ENCODE measurements at regions not wholly inside any gene's neighbourhood (a gene's known extent, or its start where the extent isn't known, plus 50 kb on each side); places are given as distances from the start of the nearest gene placed in this dataset.
A peak's percentile ranks its signal among the peaks of the same experiment; 100 is the strongest.

GRCh38 chr2:41768310-41768709 lies 279.5 kb upstream of the PKDCC start:
- TF ChIP-seq CTCF (conservative IDR thresholded peaks at IDR 0.05), result no peak
- no peak for TF ChIP-seq ZFX (IDR thresholded peaks at IDR 0.05)
- no peak overlapping the region for H3K27ac ChIP-seq

DNA sequence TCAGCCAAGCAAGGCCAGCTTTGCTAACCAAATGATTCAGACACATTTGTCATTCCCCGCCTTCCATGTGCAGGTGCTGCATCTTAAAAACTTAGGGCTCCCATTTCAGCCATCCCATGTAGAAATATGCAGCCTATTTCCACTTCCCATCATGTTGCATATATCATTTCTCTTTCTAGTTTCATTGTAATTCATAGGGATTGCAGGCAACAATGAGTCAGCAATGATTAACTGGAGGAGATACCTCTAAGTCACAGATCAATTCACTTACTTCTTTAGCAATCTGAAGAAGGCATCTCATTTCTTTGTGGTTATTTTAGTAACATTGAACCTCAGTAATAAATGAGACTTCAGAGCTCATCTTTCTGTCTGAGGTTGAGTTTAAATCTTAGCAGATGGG lies 276.1 kb upstream of the PKDCC start:
- TF ChIP-seq ZFX (IDR thresholded peaks at IDR 0.05), result no peak
- TF ChIP-seq CTCF (conservative IDR thresholded peaks at IDR 0.05), result no peak
- H3K27ac ChIP-seq, result no peak overlapping the region

- TF ChIP-seq ZFX (IDR thresholded peaks at IDR 0.05), result no peak
- no peak for TF ChIP-seq CTCF (conservative IDR thresholded peaks at IDR 0.05)
Observed at GRCh38 chr2:41772697-41773096, 275.1 kb upstream of the PKDCC start.

DNA sequence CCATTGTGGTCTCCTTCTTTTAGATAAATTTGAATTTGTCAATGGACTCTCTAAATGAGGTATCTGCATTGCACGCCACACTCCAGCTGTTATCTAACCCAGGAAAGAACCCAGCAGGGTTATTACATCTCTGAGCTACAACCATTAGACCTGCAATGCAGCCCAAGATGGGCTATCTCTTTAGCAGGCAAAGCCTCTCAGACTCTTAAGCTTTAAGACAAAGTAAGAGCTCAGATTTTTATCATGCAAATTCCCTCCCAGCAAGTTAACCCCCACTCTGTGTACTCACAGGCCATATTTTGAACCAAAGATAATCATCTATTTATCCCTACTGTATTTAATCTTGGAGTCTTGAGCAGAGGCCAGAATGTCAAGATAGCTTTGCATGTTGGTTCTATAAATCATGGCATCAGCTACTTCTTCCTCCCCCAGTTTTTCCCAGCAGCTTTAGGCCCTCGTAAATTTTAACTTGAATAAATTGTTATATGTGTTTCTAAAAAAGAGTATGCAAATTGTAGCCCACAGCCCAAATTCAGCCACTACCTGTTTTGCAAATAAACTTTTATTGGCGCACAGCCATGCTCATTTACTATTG lies 273.7 kb upstream of the PKDCC start:
- TF ChIP-seq CTCF (conservative IDR thresholded peaks at IDR 0.05) (no peak), ZFX (IDR thresholded peaks at IDR 0.05) (no peak)
- H3K27ac ChIP-seq, result no peak overlapping the region

More at GRCh38 chr2:41772697-41773096, 275.1 kb upstream of the PKDCC start:
- H3K27ac ChIP-seq, result no peak overlapping the region

- no peak for TF ChIP-seq CTCF (conservative IDR thresholded peaks at IDR 0.05)
- TF ChIP-seq ZFX (IDR thresholded peaks at IDR 0.05), result no peak
- no peak overlapping the region for H3K27ac ChIP-seq
Observed at GRCh38 chr2:41775366-41776025, 272.3 kb upstream of the PKDCC start.

DNA sequence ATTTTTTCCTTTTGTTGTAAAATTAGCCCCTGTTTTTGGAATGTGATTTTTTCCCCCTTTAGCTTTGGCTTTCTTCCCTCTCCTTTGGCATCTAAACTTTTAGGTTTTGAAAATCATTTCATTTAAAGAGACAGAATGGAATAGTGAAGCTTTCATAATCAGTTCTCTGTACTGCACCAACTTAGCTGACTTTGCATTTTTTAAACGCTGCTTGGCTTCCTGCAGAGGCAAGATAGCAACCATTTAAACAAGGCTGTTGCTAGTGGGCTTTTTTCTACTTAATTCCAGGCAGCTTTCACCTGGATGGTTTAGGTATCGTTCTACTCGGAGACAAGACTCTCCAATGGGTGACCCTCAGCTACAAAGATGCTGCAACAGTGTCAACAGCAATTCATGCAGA lies 267.9 kb upstream of the PKDCC start:
- H3K27ac ChIP-seq, result no peak overlapping the region
- no peak for TF ChIP-seq CTCF (conservative IDR thresholded peaks at IDR 0.05)
- TF ChIP-seq ZFX (IDR thresholded peaks at IDR 0.05), result no peak

DNA sequence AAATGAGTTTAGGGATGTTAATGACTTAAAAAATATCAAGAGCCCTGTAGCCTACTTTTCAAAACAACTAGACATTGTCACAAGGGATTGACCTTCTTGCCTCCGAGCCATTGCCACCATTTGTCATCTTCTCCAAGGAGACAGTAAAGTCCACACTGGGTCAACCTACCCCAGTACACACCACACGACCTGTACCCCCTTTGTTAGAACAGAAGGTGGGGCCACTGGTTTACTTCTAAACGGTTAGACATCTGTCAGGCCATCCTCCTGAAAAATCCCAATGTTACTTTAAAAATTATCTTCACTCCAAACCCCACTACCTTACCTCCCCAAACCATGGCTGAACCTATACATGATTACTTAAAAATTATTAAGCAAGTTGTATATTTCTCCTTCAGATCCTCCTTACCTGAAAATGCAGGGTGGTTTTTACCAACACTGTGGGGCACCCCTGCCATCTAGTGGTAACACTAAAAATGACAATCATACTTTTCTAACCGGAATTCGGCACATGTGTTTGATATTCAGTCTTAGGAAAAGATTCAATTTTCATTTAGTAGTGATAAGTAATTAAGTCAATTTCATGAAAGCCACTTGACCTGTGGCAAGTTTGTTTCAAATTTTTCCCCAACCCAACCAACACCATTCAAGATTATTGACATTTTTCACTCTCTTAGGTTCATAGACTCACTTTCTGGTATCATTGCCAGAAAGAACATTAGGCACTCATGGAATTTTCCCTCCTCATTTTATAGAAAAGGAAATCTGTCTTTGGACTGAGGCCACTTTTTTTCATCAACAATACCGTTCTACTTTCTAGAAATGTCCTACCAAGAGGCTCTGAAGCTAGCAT lies 265.3 kb upstream of the PKDCC start:
- H3K27ac ChIP-seq, result no peak overlapping the region
- no peak for TF ChIP-seq ZFX (IDR thresholded peaks at IDR 0.05)
- TF ChIP-seq CTCF (conservative IDR thresholded peaks at IDR 0.05), result peak; percentile 76
